Natural killer cell treated with Interleukin-12 subunit alpha and Interleukin-12 subunit beta and Interleukin-15 and Interleukin-18, amount 100 ng/mL, for 72 hours (primary cell): ENCODE measurements at regions not wholly inside any gene's neighbourhood (a gene's known extent, or its start where the extent isn't known, plus 50 kb on each side); places are given as distances from the start of the nearest gene placed in this dataset.

Experiments used
- ATAC-seq, 2 donors: fragments of 150-1000 bp; cut with Tn5 transposase in 1 of 2; sonication (Bioruptor Pico), chemical (Tn5 transposase) in 1 of 2; 2 replicates each; pipeline ENCODE4 v1.10.0; 2021
- DNase-seq: peaks from one replicate; pipeline ENCODE4 v3.0.0; 2022; ENCODE audit warnings: low spot score
- H3K27ac Mint-ChIP-seq, 2 donors: 1 replicate in 1 of 2; 2 replicates in 1 of 2; pipeline ENCODE4 v1.8.0; 2022; ENCODE audit warnings: mixed read lengths in 2 of 2, mild to moderate bottlenecking in 1 of 2, moderate library complexity in 1 of 2
- H3K27me3 Mint-ChIP-seq, 2 donors: 1 replicate in 1 of 2; 2 replicates in 1 of 2; pipeline ENCODE4 v1.8.0; 2022; ENCODE audit warnings: mixed read lengths in 2 of 2
- H3K36me3 Mint-ChIP-seq: one replicate; pipeline ENCODE4 v1.8.0; 2022; ENCODE audit warnings: mixed read lengths
- H3K4me1 Mint-ChIP-seq, 2 donors: 1 replicate in 1 of 2; 2 replicates in 1 of 2; pipeline ENCODE4 v1.8.0; 2022; ENCODE audit warnings: low read depth in 2 of 2, mixed read lengths in 2 of 2, mild to moderate bottlenecking in 1 of 2
- H3K4me3 Mint-ChIP-seq: one replicate; pipeline ENCODE4 v1.8.0; 2022; ENCODE audit warnings: mixed read lengths
- H3K9me3 Mint-ChIP-seq: 2 replicates; pipeline ENCODE4 v1.8.0; 2022; ENCODE audit warnings: mixed read lengths

DNA sequence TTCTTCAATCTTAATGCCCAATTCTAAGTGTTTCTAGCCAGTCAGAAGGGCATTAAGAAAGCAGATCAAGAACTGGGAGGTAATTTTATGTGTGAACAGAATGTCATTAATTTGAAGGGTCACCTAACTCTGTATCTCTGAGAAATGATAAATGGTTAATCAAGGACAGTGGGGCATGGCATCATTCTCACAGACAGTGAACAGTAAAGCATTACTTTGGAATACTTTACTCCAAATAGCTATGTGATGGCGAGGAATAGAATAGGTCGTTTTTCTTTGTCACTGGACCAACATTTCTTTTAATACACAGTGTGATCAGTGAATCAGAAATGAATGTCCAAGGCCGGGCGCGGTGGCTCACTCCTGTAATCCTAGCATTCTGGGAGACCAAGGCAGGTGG lies 166.1 kb upstream of the KRR1 start:
- H3K27me3 Mint-ChIP-seq, result no peaks in the 10 kb centered on the region
- H3K27ac Mint-ChIP-seq, result no peak overlapping the region
- H3K4me1 Mint-ChIP-seq, result no peaks in the 10 kb centered on the region
- no peak overlapping the region for H3K4me3 Mint-ChIP-seq
- H3K9me3 Mint-ChIP-seq, result no peaks in the 10 kb centered on the region
- ATAC-seq (no peak), DNase-seq (no peak)
- H3K36me3 Mint-ChIP-seq, result peaks cover 7% of the 10 kb centered on the region

DNA sequence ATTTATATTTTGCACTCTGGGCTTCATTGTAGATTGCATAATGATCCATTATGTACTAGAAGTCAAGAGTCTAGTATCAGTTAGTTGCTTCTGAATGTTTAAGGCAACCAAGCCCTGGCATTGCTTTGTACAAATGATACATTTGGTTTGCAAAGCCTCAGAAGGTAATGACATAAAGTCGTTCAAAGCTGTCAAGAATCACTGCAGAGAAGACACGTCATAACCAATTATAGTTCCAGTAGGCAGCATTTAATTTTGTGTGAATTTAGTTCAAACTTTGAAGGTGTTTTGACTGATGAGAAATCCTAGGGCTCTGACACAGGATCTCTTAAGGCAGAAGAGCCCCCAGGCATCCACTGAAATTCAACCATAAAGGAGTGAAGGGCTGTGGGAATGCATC lies 163.0 kb upstream of the KRR1 start:
- DNase-seq (no peak), ATAC-seq (no peak)
- Mint-ChIP-seq H3K27me3 (no peaks in the 10 kb centered on the region), H3K4me1 (no peaks in the 10 kb centered on the region), H3K9me3 (no peaks in the 10 kb centered on the region), H3K36me3 (no peaks in the 10 kb centered on the region), H3K27ac (no peak overlapping the region), H3K4me3 (no peak overlapping the region)

DNA sequence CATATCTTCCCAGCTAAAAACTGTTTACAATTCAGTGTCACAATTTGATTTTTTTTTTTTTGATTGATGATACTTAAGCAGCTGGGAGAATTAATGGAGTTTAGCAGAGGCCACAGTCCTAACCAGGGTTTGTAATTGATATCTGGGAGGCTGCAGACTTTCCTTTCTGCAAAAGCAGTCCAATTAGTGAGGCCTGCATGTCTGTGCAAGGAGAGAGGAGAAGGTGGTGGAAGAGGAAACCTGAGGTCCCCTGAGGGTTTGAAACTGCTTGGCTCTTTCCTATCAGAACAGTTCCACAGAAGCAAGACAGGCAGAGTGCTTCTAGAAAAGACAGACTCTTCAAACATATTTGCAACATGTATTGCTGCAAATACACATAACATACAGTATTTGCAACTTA lies 160.8 kb upstream of the KRR1 start:
- no peak for ATAC-seq
- H3K27me3 Mint-ChIP-seq, result no peaks in the 10 kb centered on the region
- H3K36me3 Mint-ChIP-seq, result no peaks in the 10 kb centered on the region
- H3K27ac Mint-ChIP-seq, result no peak overlapping the region
- DNase-seq, result no peak
- H3K4me3 Mint-ChIP-seq, result no peak overlapping the region
- H3K9me3 Mint-ChIP-seq, result no peaks in the 10 kb centered on the region
- no peaks in the 10 kb centered on the region for H3K4me1 Mint-ChIP-seq

DNA sequence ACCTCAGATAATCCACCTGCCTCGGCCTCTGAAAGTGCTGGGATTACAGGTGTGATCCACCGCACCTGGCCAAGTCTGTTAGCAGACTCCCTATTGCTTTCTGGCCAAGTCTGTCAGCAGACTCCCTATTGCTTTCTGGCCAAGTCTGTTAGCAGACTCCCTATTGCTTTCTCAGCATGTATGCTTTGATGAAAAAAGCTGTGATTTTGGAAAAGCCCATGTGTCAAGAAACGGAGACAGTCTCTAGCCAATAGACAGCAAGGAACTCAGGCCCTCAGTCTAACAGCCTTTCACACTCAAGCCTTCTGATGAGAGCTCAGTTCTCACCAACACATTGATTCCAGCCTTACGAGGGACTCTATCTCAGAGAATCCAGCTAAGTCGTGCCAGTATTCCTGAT lies 158.8 kb upstream of the KRR1 start:
- Mint-ChIP-seq H3K36me3 (no peaks in the 10 kb centered on the region), H3K9me3 (no peaks in the 10 kb centered on the region), H3K27me3 (no peaks in the 10 kb centered on the region), H3K4me3 (no peak overlapping the region), H3K4me1 (no peaks in the 10 kb centered on the region), H3K27ac (no peak overlapping the region)
- no peak for ATAC-seq
- no peak for DNase-seq

DNA sequence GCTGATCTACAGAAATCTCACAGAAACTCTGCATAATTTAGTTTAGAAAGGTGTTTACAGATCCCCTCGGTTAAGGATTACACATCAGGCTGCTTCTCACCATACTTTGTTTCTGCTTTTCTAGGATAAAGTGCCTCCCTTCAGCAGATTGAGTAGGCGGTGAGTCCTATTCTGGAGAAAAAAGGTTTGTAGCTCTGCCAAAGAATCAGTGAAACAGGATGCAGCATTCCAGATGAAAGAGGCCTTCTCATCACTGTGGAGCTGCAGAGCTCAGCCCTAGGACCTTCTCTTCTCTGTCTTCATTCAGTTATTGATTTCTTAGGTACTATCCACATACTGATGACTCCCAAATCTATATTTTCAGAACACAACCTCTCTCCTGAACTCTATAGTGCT lies 155.5 kb upstream of the KRR1 start:
- no peak for DNase-seq
- ATAC-seq, result no peak
- no peaks in the 10 kb centered on the region for H3K9me3 Mint-ChIP-seq
- no peaks in the 10 kb centered on the region for H3K4me1 Mint-ChIP-seq
- no peak overlapping the region for H3K27ac Mint-ChIP-seq
- no peaks in the 10 kb centered on the region for H3K27me3 Mint-ChIP-seq
- H3K36me3 Mint-ChIP-seq, result no peaks in the 10 kb centered on the region
- no peak overlapping the region for H3K4me3 Mint-ChIP-seq

DNA sequence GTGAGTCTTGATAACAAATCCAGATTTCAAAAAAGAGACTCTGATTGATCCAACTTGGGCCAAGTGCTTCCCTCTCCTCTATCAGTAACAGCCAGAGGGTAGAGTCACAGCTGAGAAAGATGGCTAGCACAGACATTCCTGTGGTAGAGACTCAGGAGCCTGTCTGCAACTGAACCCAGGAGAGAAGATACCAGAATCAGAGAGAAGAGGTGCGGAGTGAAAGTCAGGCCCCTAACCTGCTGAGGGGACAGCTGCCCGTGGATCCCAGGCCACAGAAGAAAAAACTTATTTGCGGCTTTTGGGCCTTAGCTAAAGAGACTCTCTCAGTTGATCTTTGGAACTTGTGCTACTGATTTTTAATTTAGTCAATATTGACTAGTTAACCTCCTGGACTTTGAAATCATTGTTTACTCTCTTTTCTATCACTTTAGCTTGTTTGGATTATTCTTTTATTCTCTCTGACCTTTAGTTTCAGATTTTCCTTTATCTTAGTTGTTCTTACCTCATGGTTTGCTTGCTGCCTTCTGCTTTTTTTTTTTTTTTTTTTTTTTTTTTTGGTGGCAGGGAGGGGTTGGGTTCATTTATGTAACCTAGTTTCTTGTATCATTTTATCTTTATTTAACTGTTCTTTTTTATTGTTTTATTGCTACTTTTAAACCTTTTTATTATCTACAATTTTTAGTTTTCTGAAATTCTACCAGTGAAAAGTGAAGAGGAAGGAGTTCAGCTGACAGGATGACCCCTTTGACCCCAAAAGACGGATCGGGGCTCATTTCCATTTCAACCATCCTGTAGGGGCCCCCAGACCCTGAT lies 154.9 kb upstream of the KRR1 start:
- Mint-ChIP-seq H3K9me3 (no peaks in the 10 kb centered on the region), H3K36me3 (no peaks in the 10 kb centered on the region), H3K27ac (no peak overlapping the region), H3K27me3 (no peaks in the 10 kb centered on the region), H3K4me1 (no peaks in the 10 kb centered on the region), H3K4me3 (no peak overlapping the region)
- ATAC-seq (no peak), DNase-seq (no peak)

DNA sequence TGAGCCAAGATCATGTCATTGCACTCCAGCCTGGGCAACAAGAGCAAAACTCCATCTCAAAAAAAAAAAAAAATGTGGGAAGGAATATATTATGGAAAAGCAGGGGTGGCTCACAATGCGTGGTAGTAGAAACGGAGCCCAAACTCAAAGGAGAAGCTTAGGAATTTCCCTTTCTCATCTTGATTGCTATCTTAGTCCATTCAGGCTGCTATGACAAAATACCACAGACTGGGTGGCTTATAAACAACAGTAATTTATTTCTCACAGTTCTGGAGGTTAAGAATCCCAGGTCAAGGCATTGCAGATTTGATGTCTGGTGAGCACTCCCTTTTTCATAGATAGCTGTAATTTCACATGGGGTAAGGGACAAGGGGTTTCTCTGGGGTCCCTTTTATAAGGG lies 153.8 kb upstream of the KRR1 start:
- ATAC-seq, result no peak
- Mint-ChIP-seq H3K4me3 (no peak overlapping the region), H3K27ac (no peak overlapping the region), H3K9me3 (no peaks in the 10 kb centered on the region), H3K36me3 (no peaks in the 10 kb centered on the region), H3K27me3 (no peaks in the 10 kb centered on the region), H3K4me1 (no peaks in the 10 kb centered on the region)
- DNase-seq, result no peak

DNA sequence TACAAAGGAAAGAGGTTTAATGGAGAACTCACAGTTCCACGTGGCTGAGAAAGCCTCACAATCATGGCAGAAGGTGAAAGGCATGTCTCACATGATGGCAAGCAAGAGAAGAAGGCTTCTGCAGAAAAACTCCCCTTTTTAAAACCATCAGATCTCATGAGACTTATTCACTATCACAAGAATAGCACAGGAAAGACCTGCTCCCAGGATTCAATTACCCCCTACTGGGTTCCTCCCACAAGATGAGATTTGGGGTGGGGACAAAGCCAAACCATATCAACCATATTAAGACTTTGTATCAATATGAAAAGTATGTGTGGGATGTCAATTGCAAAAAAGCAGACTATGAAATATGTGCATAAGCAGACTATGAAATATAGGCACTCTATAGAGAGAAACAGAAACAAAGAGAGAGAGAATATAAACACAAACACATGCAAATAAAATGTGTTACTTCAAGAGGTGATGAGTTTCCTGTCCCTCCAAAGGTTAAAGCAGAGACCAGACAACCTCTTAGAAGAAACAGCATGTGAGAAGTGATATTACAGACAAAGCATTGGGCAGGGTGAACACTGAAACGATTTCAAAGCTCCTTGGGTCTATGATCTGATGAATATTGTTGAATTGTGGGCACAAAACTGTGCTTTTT lies 151.2 kb upstream of the KRR1 start:
- DNase-seq, result no peak
- H3K27ac Mint-ChIP-seq, result no peak overlapping the region
- no peaks in the 10 kb centered on the region for H3K9me3 Mint-ChIP-seq
- H3K27me3 Mint-ChIP-seq, result no peaks in the 10 kb centered on the region
- no peaks in the 10 kb centered on the region for H3K36me3 Mint-ChIP-seq
- no peaks in the 10 kb centered on the region for H3K4me1 Mint-ChIP-seq
- ATAC-seq, result peak in 1 of 2 donors; percentile 59
- no peak overlapping the region for H3K4me3 Mint-ChIP-seq

DNA sequence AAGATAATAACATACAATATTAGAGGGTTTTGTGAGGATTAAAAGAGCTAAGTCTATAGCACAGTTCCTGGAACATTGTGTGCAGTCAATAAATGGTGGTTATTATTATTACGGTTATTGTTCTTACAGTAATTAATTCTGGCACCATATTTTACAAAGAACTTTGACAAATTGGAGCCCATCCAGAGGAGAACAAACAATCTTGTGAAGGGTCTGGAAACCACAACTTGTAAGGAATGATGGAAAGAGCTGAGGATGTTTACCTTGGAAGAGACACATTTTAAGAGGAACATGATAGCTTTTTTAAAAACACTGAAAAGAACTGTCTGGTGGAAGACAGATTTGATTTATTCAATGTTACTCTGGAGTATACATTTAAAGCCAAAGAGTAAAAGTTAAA lies 150.5 kb upstream of the KRR1 start:
- H3K4me3 Mint-ChIP-seq, result no peak overlapping the region
- no peaks in the 10 kb centered on the region for H3K4me1 Mint-ChIP-seq
- DNase-seq, result no peak
- no peaks in the 10 kb centered on the region for H3K9me3 Mint-ChIP-seq
- no peak for ATAC-seq
- no peaks in the 10 kb centered on the region for H3K36me3 Mint-ChIP-seq
- H3K27me3 Mint-ChIP-seq, result no peaks in the 10 kb centered on the region
- H3K27ac Mint-ChIP-seq, result no peak overlapping the region

DNA sequence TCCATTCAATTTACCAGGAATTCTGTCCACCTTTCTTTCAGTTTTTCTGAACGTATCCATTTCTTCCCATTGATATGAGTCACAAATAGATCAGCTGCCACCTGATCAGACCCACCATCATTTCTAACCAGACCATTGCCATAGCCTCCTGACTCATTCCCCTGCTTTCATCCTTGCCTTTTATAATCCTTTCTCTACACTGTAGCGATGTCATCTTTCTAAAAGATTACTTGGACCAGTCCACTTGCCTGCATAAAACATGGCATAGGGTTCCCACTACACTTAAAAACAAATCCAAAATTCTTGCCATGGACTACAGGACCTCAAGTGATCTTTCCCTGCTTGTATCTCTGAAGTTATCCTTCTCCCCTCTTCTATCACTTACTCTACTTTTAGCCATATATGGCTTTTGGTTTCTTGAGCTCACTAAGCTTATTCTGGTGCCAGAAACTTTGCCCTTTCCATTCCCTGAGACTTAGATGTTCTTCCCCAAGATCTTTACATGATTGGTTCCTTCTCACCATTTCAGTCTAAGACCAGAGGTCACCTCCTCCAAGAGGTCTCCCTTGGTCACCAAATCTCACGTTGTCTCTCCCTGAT lies 149.5 kb upstream of the KRR1 start:
- H3K4me3 Mint-ChIP-seq, result no peak overlapping the region
- DNase-seq (no peak), ATAC-seq (no peak)
- H3K27ac Mint-ChIP-seq, result no peak overlapping the region
- peaks cover 5 to 7% of the 10 kb centered on the region in 2 donors for H3K4me1 Mint-ChIP-seq
- H3K27me3 Mint-ChIP-seq, result no peaks in the 10 kb centered on the region
- H3K9me3 Mint-ChIP-seq, result no peaks in the 10 kb centered on the region
- no peaks in the 10 kb centered on the region for H3K36me3 Mint-ChIP-seq

DNA sequence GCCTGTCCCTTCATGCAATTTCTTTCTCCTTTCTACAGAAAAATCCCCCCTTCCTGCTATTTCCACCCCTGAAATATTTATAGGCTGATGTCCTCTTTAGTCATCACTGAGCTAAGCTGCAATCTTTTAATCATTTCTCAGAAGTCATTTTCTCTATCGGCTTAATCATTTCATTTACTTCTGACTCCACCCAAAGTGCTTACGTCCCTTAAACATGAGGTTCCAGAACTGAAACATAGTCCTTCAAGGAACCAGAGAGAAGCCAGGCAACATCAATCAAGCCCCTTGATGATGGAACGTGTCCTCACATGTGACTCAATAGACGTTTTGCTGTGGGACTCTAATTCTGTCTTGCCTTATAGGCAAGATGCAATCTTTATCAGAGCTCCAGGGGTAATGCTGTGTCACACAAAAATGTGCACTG lies 148.7 kb upstream of the KRR1 start:
- H3K9me3 Mint-ChIP-seq, result peaks cover 3% of the 10 kb centered on the region
- no peak overlapping the region for H3K27ac Mint-ChIP-seq
- peaks cover 13 to 15% of the 10 kb centered on the region in 2 donors for H3K4me1 Mint-ChIP-seq
- DNase-seq (no peak), ATAC-seq (no peak)
- H3K4me3 Mint-ChIP-seq, result no peak overlapping the region
- peaks cover 0 to 2% of the 10 kb centered on the region in 2 donors for H3K27me3 Mint-ChIP-seq
- H3K36me3 Mint-ChIP-seq, result no peaks in the 10 kb centered on the region

DNA sequence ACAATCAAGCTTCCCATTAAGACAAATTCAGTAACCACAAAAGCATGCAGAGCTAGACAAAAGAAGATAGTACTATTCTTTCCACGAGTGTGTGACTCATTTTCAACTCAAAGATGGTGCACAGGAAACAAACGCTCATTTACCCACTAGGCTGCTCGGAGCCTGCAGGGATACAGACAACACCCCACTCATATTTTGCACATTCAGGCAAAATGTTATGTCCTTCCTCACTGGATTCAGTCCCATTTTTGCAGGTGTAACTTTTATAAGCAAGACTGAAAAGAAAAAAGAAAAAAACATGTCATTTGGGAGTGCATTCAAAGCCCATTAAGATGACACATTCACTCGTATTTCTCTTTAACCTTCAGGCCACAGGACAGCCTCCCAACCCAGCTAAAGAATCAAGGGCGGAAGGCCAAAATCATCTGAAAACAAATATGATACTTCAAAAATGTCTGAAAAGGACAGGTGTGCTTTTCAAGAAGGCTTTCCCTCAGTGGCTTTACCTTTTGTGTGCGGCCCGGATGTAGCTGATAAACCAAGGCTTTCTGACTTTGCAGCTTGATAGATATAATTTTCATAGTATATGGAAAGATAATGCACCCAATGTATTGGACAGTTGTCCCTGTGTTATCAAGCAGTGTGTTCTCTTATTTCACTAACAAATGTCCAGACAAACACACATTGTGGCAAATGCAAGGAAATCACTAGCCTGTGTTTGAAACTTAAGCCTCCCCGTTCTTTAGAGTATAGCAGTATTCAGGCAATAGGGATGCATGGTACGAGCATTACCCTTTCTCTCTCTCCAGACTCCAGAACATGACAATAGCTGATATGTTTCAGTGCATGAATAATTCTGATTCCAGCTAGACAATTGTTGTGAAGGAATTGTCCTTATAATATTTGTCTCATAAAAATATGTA lies 147.8 kb upstream of the KRR1 start:
- H3K27me3 Mint-ChIP-seq, result peaks cover 0 to 2% of the 10 kb centered on the region in 2 donors
- no peak for DNase-seq
- no peak overlapping the region for H3K27ac Mint-ChIP-seq
- no peaks in the 10 kb centered on the region for H3K36me3 Mint-ChIP-seq
- ATAC-seq, result peak in 1 of 2 donors; percentile 76
- H3K4me1 Mint-ChIP-seq, result peaks cover 16 to 21% of the 10 kb centered on the region in 2 donors
- peaks cover 4% of the 10 kb centered on the region for H3K9me3 Mint-ChIP-seq
- peak overlapping the region; percentile 32 for H3K4me3 Mint-ChIP-seq

DNA sequence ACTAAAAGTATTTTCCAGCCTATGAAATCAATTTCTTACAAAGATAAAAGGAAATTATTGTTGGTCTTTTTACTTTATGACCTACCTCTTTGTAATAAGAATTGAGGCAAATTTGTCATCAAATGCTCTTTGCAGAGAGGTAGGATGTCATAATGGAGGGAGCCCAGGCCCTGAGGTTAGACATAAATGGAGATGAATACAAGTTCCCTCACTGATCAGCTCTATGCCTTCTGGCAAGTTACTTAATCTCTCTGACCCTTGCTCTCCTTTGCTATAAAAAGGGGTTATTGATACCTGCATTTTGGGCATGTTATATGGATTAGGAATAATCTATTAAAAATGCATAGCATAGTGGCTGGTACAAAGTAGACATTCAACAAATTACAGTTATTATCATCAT lies 146.9 kb upstream of the KRR1 start:
- Mint-ChIP-seq H3K9me3 (peaks cover 4% of the 10 kb centered on the region), H3K36me3 (peaks cover 7% of the 10 kb centered on the region), H3K4me1 (peaks cover 18 to 28% of the 10 kb centered on the region in 2 donors)

More for the DNA sequence above, 146.9 kb upstream of the KRR1 start:
- Mint-ChIP-seq H3K4me3 (no peak overlapping the region), H3K27ac (no peak overlapping the region), H3K27me3 (peaks cover 7% of the 10 kb centered on the region in 2 donors)
- DNase-seq (no peak), ATAC-seq (no peak)
